ENCODE measurements at regions not wholly inside any gene's neighbourhood (a gene's known extent, or its start where the extent isn't known, plus 50 kb on each side); places are given as distances from the start of the nearest gene placed in this dataset.

- Histone ChIP-seq H3K9me2 (ENCODE audit: low read depth, low read length) (no peaks in the 10 kb centered on the region), H3K9me3 (ENCODE audit: low read length) (peaks cover 3% of the 10 kb centered on the region), H3K4me1 (ENCODE audit: insufficient read depth, low read length, severe bottlenecking) (peaks cover 6% of the 10 kb centered on the region), H3K9ac (ENCODE audit: low read length) (no peak overlapping the region), H3K27ac (ENCODE audit: low read depth, low read length, poor library complexity, severe bottlenecking) (no peak overlapping the region), H2AFZ (ENCODE audit: low read length) (no peak overlapping the region), H3F3A (ENCODE audit: insufficient read depth, low read length) (no peaks in the 10 kb centered on the region), H3K4me3 (ENCODE audit: low read depth, low read length, poor library complexity, severe bottlenecking) (no peak overlapping the region), H4K20me1 (ENCODE audit: insufficient read depth, low read length) (no peaks in the 10 kb centered on the region), H3K36me3 (ENCODE audit: insufficient read depth, low read length) (no peaks in the 10 kb centered on the region), H3K27me3 (ENCODE audit: insufficient read depth, low read length) (peaks cover 8% of the 10 kb centered on the region; the same call in 1 of the 2 replicates), H3K79me2 (ENCODE audit: insufficient read depth, low read length) (no peaks in the 10 kb centered on the region), H3K4me2 (ENCODE audit: low read length) (no peak overlapping the region)
- no peak for TF ChIP-seq CTCF (IDR thresholded peaks at IDR 0.05; ENCODE audit: low read length)
- TF ChIP-seq EZH2 (IDR thresholded peaks at IDR 0.05; ENCODE audit: borderline replicate concordance, low read length), result no peak
These were observed 70.0 kb upstream of the SLC6A6 start for GRCh38 chr3:14332392-14332791.

GRCh38 chr3:14333215-14333614, 69.2 kb upstream of the SLC6A6 start:
- Histone ChIP-seq H3K9me3 (ENCODE audit: low read length) (peaks cover 3% of the 10 kb centered on the region), H3K36me3 (ENCODE audit: insufficient read depth, low read length) (no peaks in the 10 kb centered on the region), H4K20me1 (ENCODE audit: insufficient read depth, low read length) (no peaks in the 10 kb centered on the region), H3K4me3 (ENCODE audit: low read depth, low read length, poor library complexity, severe bottlenecking) (no peak overlapping the region), H3K9me2 (ENCODE audit: low read depth, low read length) (no peaks in the 10 kb centered on the region), H3K9ac (ENCODE audit: low read length) (no peak overlapping the region), H3F3A (ENCODE audit: insufficient read depth, low read length) (no peaks in the 10 kb centered on the region), H3K27ac (ENCODE audit: low read depth, low read length, poor library complexity, severe bottlenecking) (no peak overlapping the region), H3K4me1 (ENCODE audit: insufficient read depth, low read length, severe bottlenecking) (peaks cover 6% of the 10 kb centered on the region), H2AFZ (ENCODE audit: low read length) (no peak overlapping the region), H3K79me2 (ENCODE audit: insufficient read depth, low read length) (no peaks in the 10 kb centered on the region), H3K27me3 (ENCODE audit: insufficient read depth, low read length) (peaks cover 8% of the 10 kb centered on the region; the same call in 1 of the 2 replicates), H3K4me2 (ENCODE audit: low read length) (no peak overlapping the region)
- TF ChIP-seq CTCF (IDR thresholded peaks at IDR 0.05; ENCODE audit: low read length) (no peak), EZH2 (IDR thresholded peaks at IDR 0.05; ENCODE audit: borderline replicate concordance, low read length) (no peak)

GRCh38 chr3:14333621-14334020, 68.8 kb upstream of the SLC6A6 start:
- Histone ChIP-seq H3K4me3 (ENCODE audit: low read depth, low read length, poor library complexity, severe bottlenecking) (no peak overlapping the region), H3K79me2 (ENCODE audit: insufficient read depth, low read length) (no peaks in the 10 kb centered on the region), H4K20me1 (ENCODE audit: insufficient read depth, low read length) (no peaks in the 10 kb centered on the region), H3K27ac (ENCODE audit: low read depth, low read length, poor library complexity, severe bottlenecking) (no peak overlapping the region), H3K9me2 (ENCODE audit: low read depth, low read length) (no peaks in the 10 kb centered on the region), H3K4me2 (ENCODE audit: low read length) (no peak overlapping the region), H3K9me3 (ENCODE audit: low read length) (no peaks in the 10 kb centered on the region; the same call in 1 of the 2 replicates), H2AFZ (ENCODE audit: low read length) (no peak overlapping the region), H3K4me1 (ENCODE audit: insufficient read depth, low read length, severe bottlenecking) (peaks cover 6% of the 10 kb centered on the region), H3K9ac (ENCODE audit: low read length) (no peak overlapping the region), H3F3A (ENCODE audit: insufficient read depth, low read length) (no peaks in the 10 kb centered on the region), H3K27me3 (ENCODE audit: insufficient read depth, low read length) (peaks cover 5% of the 10 kb centered on the region; the same call in 1 of the 2 replicates), H3K36me3 (ENCODE audit: insufficient read depth, low read length) (no peaks in the 10 kb centered on the region)
- no peak for TF ChIP-seq EZH2 (IDR thresholded peaks at IDR 0.05; ENCODE audit: borderline replicate concordance, low read length)

GRCh38 chr3:14334136-14334535, 68.3 kb upstream of the SLC6A6 start:
- no peak for TF ChIP-seq EZH2 (IDR thresholded peaks at IDR 0.05; ENCODE audit: borderline replicate concordance, low read length)

More at GRCh38 chr3:14334136-14334535, 68.3 kb upstream of the SLC6A6 start:
- H3K79me2 ChIP-seq (ENCODE audit: insufficient read depth, low read length), result no peaks in the 10 kb centered on the region
- no peaks in the 10 kb centered on the region for H3K9me3 ChIP-seq (ENCODE audit: low read length)
- no peaks in the 10 kb centered on the region for H3F3A ChIP-seq (ENCODE audit: insufficient read depth, low read length)
- no peak overlapping the region for H3K4me3 ChIP-seq (ENCODE audit: low read depth, low read length, poor library complexity, severe bottlenecking)
- H3K36me3 ChIP-seq (ENCODE audit: insufficient read depth, low read length), result no peaks in the 10 kb centered on the region
- no peak overlapping the region for H3K4me2 ChIP-seq (ENCODE audit: low read length)
- no peak overlapping the region for H3K9ac ChIP-seq (ENCODE audit: low read length)
- H3K9me2 ChIP-seq (ENCODE audit: low read depth, low read length), result no peaks in the 10 kb centered on the region
- peaks cover 6% of the 10 kb centered on the region for H3K4me1 ChIP-seq (ENCODE audit: insufficient read depth, low read length, severe bottlenecking)
- no peaks in the 10 kb centered on the region for H4K20me1 ChIP-seq (ENCODE audit: insufficient read depth, low read length)
- H2AFZ ChIP-seq (ENCODE audit: low read length), result no peak overlapping the region
- H3K27ac ChIP-seq (ENCODE audit: low read depth, low read length, poor library complexity, severe bottlenecking), result no peak overlapping the region
- H3K27me3 ChIP-seq (ENCODE audit: insufficient read depth, low read length), result no peaks in the 10 kb centered on the region
